ENCODE measurements at regions not wholly inside any gene's neighbourhood (a gene's known extent, or its start where the extent isn't known, plus 50 kb on each side); places are given as distances from the start of the nearest gene placed in this dataset.

GRCh38 chr1:22387919-22388580 is 63.6 kb upstream of the ZBTB40 start:
- DNase-seq = no peak

GRCh38 chr1:22388671-22389450 is 62.8 kb upstream of the ZBTB40 start:
- no peak for DNase-seq

- DNase-seq = no peak
These were observed 58.1 kb upstream of the ZBTB40 start for GRCh38 chr1:22393587-22393986.

DNA sequence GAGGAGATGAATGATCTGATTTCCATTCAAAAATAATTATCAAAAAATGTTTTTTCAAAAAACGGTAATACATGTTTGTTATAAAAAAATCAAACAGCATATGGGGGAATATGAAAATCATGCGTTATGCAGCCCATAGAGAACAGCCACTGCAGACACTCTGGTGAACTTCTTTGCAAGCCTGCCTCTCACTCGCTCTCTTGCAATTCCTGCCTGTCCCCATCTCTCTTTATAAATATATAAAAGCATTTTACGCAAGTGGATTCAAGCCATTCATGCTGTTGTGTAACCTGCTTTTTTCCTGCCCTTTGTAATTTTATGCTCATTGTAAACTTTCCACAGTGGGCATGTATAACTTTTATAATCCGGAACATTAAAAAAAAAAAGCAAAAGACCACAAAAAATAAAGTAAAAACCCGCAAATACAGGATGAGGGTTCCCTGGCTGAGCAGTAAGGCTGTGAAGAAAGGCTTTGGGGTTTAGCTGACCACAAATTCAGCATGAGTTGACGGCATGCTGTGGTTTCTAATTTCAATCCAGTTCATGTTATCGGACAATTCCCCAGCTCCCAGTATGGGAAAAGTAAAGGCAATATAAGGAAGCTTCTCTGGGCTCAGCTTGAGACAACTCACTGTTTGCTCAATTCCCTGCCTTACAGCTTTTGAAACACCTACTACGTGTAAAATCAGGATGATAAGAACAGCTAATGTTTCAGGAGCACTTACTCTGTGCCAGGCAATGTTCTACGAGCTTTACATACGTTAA is 52.8 kb upstream of the ZBTB40 start:
- no peak for DNase-seq

DNA sequence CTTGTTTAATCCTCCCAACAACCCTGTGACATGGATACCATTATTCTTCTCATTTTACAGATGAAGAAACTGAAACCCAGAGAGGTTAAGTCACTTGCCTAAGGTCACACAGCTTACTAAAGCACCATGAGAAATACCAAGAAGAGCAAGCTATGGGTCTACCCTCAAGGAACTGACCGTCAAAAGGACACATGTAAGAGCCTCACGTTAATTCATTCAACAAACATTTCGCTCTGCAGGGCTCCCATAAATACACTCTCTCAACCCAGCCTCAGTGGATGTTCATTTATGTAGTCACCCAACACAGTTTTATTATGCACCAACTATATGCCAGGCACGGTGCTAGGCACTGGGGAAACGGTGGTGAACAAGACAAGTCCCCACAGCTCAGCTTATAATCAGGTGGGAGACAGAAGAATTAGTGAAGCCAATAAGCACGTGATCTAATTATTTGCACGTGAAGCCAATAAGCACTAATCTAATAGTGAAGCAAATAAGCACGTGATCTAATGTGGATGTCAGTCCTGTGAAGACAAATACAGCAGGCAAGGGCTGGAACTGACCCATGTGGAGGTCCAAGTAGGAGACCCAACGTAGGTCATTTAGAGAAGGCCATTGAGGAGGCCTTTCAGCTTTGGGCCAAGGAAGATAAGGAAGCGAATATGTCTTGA is 52.1 kb upstream of the ZBTB40 start:
- DNase-seq = no peak
